ENCODE measurements at regions not wholly inside any gene's neighbourhood (a gene's known extent, or its start where the extent isn't known, plus 50 kb on each side); places are given as distances from the start of the nearest gene placed in this dataset.
A peak's percentile ranks its signal among the peaks of the same experiment; 100 is the strongest.
"Not testable (repeated sequence)": the region's sequence is repeated elsewhere in the genome, so short reads cannot be mapped to it uniquely, and the experiment has no call there.

DNA sequence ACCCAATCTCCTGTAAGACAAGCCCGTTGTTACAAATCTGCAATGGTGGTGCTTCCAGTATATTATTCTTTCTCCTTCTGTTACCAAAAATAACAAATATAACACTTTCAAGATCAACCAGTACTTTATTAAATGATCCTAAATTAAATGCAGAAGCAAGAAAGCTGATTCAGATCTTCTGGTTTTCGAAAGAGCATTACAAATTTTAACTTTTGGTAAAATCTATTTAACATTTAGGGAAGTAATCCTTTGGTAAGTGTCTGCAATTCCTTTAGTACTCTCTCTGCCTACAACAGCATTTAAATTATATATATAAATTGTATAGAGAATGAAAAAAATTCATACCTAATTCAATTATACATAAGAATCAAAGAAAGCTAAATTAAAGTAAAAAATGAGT, 198.6 kb upstream of the HMCN1 start:
- FAIRE-seq (no peak), DNase-seq (ENCODE audit: insufficient read length) (no peak)
- no peak for TF ChIP-seq POLR2AphosphoS5 (IDR thresholded peaks at IDR 0.05; ENCODE audit: low read depth, low read length)
- TF ChIP-seq POLR2A (IDR thresholded peaks at IDR 0.05; ENCODE audit: low read depth, low read length), result no peak
- TF ChIP-seq TAF1 (IDR thresholded peaks at IDR 0.05; ENCODE audit: borderline replicate concordance, low read depth, low read length), result no peak

GRCh38 chr1:185534801-185535200, 199.4 kb upstream of the HMCN1 start:
- DNase-seq (ENCODE audit: insufficient read length) (no peak), FAIRE-seq (peak; percentile 36)
- TF ChIP-seq POLR2A (IDR thresholded peaks at IDR 0.05; ENCODE audit: low read depth, low read length), result no peak

- TF ChIP-seq POLR2AphosphoS5 (IDR thresholded peaks at IDR 0.05; ENCODE audit: low read depth, low read length), result no peak
- no peak for TF ChIP-seq TAF1 (IDR thresholded peaks at IDR 0.05; ENCODE audit: borderline replicate concordance, low read depth, low read length)
- TF ChIP-seq POLR2A (IDR thresholded peaks at IDR 0.05; ENCODE audit: low read depth, low read length), result no peak
- DNase-seq (ENCODE audit: insufficient read length), result no peak
- FAIRE-seq, result no peak
Observed at GRCh38 chr1:185533596-185533995, 200.6 kb upstream of the HMCN1 start.

DNA sequence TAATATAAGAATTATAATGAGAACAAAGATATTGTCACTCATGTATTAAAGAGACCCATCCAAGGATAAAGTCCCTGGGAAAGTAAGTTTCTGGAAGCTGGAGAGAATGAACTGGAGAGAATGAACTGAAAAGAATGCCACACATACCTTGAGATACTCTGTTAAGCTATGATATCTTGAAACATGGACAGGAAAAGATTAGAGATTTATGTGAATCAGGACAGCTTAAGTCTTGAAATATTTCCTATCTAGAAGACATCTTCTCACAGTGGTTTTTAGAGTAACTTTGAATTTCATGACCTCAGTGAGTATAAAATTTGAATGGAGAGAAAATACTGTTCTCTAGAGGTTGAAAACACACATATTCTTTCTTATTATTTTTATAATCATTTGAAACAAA, 201.3 kb upstream of the HMCN1 start:
- no peak for DNase-seq (ENCODE audit: insufficient read length)
- TF ChIP-seq TAF1 (IDR thresholded peaks at IDR 0.05; ENCODE audit: borderline replicate concordance, low read depth, low read length) (no peak), POLR2AphosphoS5 (IDR thresholded peaks at IDR 0.05; ENCODE audit: low read depth, low read length) (no peak), POLR2A (IDR thresholded peaks at IDR 0.05; ENCODE audit: low read depth, low read length) (no peak)
- FAIRE-seq, result no peak

DNA sequence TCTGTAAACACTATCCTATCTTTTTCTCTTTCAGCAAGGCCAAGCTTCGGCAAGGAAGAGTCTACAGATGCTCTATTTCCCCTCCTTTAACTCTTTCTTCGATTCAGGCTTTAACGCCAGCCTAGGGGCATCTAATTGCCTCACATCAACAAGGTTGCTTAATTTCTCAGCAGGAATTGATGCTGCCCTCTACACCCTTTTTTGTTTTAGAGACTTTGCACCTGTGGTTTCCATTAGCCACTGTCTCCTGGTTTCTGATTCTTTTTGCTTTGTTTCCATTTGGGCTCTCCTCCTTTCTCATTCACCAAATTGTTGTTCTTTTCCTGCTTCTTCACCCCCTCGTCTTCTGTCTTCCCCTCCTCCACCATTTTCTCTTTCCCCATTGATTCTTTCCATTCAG, 202.4 kb upstream of the HMCN1 start:
- no peak for TF ChIP-seq POLR2A (IDR thresholded peaks at IDR 0.05; ENCODE audit: low read depth, low read length)
- TF ChIP-seq POLR2AphosphoS5 (IDR thresholded peaks at IDR 0.05; ENCODE audit: low read depth, low read length), result no peak
- no peak for TF ChIP-seq TAF1 (IDR thresholded peaks at IDR 0.05; ENCODE audit: borderline replicate concordance, low read depth, low read length)
- no peak for FAIRE-seq
- DNase-seq (ENCODE audit: insufficient read length), result no peak

GRCh38 chr1:185530215-185530614, 204.0 kb upstream of the HMCN1 start:
- DNase-seq (ENCODE audit: insufficient read length) (no peak), FAIRE-seq (no peak)
- TF ChIP-seq POLR2A (IDR thresholded peaks at IDR 0.05; ENCODE audit: low read depth, low read length), result no peak
- TF ChIP-seq POLR2AphosphoS5 (IDR thresholded peaks at IDR 0.05; ENCODE audit: low read depth, low read length), result no peak
- no peak for TF ChIP-seq TAF1 (IDR thresholded peaks at IDR 0.05; ENCODE audit: borderline replicate concordance, low read depth, low read length)

GRCh38 chr1:185529673-185530072, 204.5 kb upstream of the HMCN1 start:
- TF ChIP-seq POLR2A (IDR thresholded peaks at IDR 0.05; ENCODE audit: low read depth, low read length) (no peak), POLR2AphosphoS5 (IDR thresholded peaks at IDR 0.05; ENCODE audit: low read depth, low read length) (no peak), TAF1 (IDR thresholded peaks at IDR 0.05; ENCODE audit: borderline replicate concordance, low read depth, low read length) (no peak)
- FAIRE-seq (no peak), DNase-seq (ENCODE audit: insufficient read length) (no peak)

GRCh38 chr1:185528084-185528676, 206.0 kb upstream of the HMCN1 start:
- no peak for DNase-seq (ENCODE audit: insufficient read length)
- TF ChIP-seq TAF1 (IDR thresholded peaks at IDR 0.05; ENCODE audit: borderline replicate concordance, low read depth, low read length) (no peak), POLR2A (IDR thresholded peaks at IDR 0.05; ENCODE audit: low read depth, low read length) (no peak), POLR2AphosphoS5 (IDR thresholded peaks at IDR 0.05; ENCODE audit: low read depth, low read length) (no peak)
- FAIRE-seq, result no peak

DNA sequence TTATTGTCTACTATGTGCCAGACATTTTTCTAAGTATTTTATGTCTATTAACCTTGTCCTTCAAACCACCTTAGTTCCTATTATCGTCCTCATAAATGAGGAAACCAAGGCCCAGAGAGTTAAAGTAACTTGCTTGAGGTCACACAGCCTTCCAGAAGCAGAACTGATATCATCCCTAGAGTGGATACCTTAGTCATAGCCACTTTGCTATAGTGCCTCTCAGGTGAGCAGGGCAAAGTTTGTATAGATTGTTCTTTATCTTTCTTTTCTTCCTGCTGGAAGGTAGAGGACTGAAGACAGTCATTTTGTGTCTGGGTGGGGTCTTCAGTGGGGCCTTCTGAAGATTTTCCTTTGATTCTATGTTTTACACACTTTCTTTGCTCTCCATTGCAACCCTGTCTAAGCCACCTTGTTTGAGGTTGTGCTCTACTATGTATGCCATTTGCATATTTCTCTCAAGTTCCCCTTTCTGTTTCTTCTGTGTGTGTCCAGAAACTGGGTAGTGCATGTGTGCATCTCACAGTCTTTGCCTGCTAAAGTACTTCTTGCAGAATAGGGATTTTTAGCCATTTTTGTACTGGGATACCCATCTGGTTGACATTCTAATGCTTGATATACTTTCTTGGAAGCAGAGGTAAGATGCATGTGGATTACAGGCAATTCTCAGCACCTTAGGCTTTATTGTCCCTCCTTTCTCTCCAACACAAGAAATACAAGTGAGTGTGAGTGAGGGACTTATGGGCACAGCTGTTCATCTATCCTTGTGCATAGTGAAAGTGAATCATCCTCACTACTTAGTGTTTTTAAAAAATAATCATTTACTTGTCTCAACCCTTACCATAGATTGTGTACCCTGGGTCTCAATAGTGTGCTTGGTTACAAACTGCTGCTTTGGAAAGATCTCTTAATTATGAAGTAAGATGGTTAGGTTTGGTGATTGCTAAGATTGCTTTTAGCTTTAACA, 207.6 kb upstream of the HMCN1 start:
- DNase-seq (ENCODE audit: insufficient read length), result peak; percentile 12
- no peak for TF ChIP-seq POLR2AphosphoS5 (IDR thresholded peaks at IDR 0.05; ENCODE audit: low read depth, low read length)
- no peak for TF ChIP-seq TAF1 (IDR thresholded peaks at IDR 0.05; ENCODE audit: borderline replicate concordance, low read depth, low read length)
- TF ChIP-seq POLR2A (IDR thresholded peaks at IDR 0.05; ENCODE audit: low read depth, low read length), result no peak
- peak; percentile 88 for FAIRE-seq

- no peak for DNase-seq (ENCODE audit: insufficient read length)
- no peak for TF ChIP-seq TAF1 (IDR thresholded peaks at IDR 0.05; ENCODE audit: borderline replicate concordance, low read depth, low read length)
- TF ChIP-seq POLR2A (IDR thresholded peaks at IDR 0.05; ENCODE audit: low read depth, low read length), result no peak
- no peak for TF ChIP-seq POLR2AphosphoS5 (IDR thresholded peaks at IDR 0.05; ENCODE audit: low read depth, low read length)
- FAIRE-seq, result no peak
Observed at GRCh38 chr1:185520188-185520920, 203.3 kb upstream of the IVNS1ABP start.

- FAIRE-seq (no peak), DNase-seq (ENCODE audit: insufficient read length) (no peak)
- TF ChIP-seq POLR2A (IDR thresholded peaks at IDR 0.05; ENCODE audit: low read depth, low read length), result no peak
- no peak for TF ChIP-seq TAF1 (IDR thresholded peaks at IDR 0.05; ENCODE audit: borderline replicate concordance, low read depth, low read length)
- TF ChIP-seq POLR2AphosphoS5 (IDR thresholded peaks at IDR 0.05; ENCODE audit: low read depth, low read length), result no peak
Observed at GRCh38 chr1:185517808-185518419, 200.9 kb upstream of the IVNS1ABP start.

DNA sequence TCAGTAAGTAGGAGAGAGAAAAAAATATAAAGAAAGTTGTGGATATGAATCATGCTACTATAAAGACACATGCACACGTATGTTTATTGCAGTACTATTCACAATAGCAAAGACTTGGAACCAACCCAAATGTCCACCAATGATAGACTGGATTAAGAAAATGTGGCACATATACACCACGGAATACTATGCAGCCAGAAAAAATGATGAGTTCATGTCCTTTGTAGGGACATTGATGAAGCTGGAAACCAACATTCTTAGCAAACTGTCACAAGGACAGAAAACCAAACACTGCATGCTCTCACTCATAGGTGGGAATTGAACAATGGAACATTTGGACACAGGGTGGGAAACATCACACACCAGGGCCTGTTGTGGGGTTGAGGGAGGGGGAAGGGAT, 200.3 kb upstream of the IVNS1ABP start:
- not testable (repeated sequence) for FAIRE-seq; DNase-seq (ENCODE audit: insufficient read length)
